Renal cortex interstitium (tissue), 11 donors: ENCODE measurements at regions not wholly inside any gene's neighbourhood (a gene's known extent, or its start where the extent isn't known, plus 50 kb on each side); places are given as distances from the start of the nearest gene placed in this dataset.

ENCODE experiments used
- DNase-seq, 11 donors: peaks; one replicate each; pipeline ENCODE4 v3.0.0-alpha.2; 2013; ENCODE audit warnings: low read depth in 9 of 11, low spot score in 4 of 11; ENCODE audit errors: extremely low read depth in 1 of 11

DNA sequence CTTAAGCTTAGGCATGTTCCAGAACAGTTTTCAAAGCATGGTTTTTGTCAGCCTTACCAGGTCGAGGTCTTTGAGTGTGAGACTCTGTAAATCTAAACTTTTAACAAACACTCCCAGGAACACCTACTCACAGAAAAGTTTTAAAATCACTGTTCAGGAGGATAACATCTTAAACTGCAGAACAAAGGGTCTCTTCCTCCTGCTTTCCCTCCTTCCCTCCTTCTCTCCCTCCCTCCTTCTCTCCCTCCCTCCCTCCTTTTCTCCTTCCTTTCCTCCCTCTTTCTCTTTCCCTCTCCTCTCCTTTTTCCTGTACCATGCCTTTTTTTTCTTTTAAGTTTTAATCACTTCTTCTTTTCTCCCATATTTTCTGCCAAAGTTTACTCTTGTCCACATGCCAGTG, 153.5 kb upstream of the MAF start:
- DNase-seq, result no peak

DNA sequence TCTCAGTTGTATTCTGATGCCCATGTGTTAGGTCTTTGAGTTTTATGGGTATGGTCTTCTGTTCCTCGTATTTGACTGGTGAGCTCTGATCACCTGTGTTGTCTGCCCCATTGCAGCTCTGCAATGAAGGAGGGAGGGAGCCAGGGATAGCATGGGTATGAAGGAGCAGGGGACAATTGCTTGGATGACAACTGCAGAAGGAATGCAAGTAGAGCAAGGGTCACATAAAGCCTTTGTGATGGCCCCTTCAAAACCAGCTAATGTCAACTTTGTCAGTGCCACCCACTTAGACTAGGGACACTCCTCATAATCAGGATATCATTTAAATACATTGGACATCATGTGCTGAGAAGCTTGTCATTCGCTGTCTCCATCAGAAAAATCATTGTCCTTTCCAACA, 152.7 kb upstream of the MAF start:
- no peak for DNase-seq

DNA sequence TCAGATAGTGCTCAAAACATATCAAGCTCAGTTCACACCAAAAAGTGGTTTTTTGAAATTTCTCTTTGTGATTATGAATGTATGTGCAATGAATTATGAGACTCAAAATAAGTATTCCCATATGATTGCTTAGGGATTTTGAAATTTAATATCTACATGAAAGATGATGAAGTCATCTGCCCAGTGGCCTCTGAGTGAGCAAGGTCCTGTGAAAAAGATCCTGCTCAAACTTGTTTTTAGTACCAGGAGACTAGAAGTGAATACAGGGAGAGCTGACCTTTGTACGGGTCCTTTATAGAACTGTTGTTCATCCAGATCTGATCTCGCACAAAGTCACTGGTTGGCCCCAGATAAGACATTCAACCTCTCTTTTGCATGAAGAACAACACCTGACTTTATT, 151.9 kb upstream of the MAF start:
- DNase-seq, result no peak

DNA sequence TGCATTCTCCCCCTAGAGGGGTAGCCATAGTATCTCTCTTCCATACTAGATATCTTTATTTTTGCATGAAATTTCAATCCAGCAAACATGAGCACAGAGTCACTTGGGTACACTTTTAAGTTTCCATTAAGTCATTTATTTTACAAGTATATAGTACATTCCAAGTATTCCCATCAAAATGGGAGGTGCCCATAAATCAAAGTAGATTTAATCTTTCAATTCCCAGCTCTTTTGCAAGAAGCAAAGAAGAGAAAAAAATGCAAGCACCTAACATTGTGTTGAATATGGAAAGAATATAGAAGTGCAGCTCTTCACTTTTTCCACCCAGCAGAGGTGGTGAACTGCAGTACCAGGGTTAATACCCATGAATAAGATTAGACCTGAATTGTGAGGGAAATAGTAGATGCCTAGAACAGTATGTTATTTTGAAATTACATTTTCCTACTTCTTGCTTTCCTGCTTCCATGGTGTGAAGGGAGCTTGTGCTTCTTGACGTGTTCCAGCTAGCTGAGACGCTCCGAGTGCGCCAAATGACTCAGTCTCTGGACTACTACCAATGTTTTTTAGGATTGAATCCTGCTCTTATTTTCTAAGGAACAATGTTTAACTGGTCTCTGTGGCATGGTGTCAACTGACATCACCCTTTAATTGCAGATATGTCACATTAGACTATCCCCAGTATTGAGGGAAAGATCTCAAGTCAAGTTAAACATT, 151.1 kb upstream of the MAF start:
- DNase-seq, result no peak

DNA sequence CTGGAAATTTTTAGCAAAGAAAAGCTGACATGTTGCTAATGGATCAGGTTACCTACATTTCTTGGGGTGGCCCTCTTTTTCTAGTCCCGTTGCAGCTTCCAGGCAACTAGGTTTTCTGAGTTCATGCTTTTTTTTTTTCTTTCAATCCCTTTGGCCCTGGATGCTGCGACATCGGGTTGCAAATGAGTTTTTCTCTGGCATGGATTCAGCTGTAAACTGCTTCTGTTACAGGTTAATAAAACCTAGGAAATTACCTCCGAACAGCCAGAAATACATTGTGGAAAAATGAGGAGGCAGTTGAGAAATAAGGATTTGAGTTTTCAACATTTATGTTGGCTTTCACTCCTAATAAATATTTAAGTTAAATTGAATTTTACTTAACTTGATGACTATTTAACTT, 149.8 kb upstream of the MAF start:
- DNase-seq, result no peak

DNA sequence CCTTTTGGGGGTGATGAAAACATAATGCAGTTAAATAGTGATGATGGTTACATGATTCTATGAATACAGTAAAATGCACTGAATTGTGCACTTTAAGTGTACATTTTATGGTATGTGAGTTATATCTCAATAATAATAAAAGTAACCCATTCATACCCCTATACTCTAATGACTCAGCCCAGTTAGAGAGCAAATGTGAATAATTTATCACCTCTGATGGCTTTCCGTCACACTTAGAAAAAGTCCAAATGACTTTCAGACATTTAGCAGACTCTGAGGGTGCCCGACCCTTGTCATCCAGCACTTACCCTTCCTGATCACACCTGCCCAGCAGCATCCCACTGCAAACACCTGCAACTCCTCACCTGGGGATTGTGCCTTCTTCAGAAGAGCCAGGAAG, 148.1 kb upstream of the MAF start:
- no peak for DNase-seq

DNA sequence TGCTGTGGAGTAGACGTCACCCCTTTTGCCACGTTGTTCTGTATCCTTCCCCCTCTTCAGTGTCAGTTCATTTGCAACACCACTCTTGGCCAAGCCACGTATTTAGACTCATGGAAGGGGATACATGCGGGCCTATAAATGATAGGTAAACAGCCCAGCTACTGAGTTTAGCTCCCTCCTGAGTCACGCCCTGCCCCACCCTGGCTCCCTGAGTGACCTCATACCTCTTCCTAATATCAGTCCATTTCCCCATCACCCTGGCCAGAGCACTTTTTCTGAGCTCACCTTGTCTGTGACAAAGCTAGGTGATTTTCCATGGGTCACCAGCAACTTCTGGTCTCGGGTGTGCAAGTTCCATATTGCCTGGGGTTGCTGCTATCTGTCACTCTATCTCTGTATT, 147.2 kb upstream of the MAF start:
- no peak for DNase-seq

DNA sequence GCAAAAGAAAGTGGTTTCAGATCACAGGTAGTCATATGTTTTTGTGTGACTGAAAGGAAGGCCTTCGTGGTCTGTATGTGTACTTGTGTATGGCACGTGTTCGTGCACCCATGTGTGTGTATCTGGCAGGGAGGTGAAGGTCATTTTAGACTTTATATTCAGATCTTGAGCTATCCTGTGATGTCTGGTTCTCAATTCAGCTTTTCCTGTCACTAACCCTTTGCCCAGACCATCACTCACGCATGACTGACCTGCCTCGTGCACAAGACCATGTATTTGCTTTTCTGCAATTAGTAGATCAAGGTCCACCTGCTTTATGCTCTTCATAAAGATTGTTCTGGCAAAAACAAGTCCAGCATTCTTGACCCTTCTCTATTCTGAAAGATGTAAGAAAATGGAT, 139.7 kb upstream of the MAF start:
- no peak for DNase-seq

DNA sequence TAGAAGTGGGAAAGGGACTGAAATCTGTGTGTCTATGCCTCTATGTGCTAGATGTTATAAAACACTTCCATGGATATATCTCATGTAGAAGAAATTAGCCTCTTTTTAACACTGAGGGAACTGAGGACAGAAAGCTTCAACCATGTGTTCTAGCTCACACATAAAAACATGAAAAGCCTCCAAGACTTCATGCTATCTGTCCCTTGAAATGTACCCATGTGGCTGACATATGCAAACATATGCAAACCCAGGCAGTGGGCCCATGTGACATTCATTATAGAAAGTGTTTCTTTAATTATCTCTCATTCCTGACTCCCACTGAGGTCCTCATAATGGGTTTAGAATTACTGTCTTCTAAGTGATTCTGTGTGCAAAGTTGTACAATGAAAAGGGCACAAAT, 134.7 kb upstream of the MAF start:
- DNase-seq, result no peak

DNA sequence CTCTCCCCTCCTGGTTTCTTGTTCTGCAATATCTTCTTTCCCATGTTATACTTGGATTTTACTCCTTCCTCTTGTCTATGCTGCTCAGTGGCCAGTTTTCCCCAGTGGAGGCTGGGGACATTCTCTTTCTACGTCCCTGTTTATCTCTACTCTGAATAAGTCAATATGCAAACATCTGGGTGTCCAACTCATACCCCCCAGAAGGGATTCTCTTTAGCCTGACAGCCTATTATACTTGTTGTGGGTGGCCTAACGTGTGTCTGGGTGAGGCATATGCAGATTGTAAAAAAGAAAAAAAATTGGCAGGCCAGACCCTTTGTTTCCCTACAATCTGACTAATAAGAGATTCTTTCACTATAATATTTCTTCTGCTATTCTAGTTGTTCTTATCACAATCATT, 134.2 kb upstream of the MAF start:
- no peak for DNase-seq

DNA sequence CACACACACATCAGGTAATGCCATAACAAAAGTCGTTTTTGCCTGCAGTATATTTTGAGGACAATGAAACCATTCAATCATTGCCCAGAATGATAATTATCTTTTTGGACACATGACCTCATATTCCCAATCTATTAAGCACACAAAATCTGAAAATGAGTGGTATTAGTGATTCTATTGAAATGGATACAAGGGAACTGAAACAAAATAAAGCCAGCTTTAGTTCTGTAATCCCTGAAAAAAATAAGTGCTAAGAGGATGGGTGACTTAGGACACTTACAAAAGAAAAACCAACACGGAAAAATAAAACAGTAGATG, 128.3 kb upstream of the MAF start:
- DNase-seq, result no peak

DNA sequence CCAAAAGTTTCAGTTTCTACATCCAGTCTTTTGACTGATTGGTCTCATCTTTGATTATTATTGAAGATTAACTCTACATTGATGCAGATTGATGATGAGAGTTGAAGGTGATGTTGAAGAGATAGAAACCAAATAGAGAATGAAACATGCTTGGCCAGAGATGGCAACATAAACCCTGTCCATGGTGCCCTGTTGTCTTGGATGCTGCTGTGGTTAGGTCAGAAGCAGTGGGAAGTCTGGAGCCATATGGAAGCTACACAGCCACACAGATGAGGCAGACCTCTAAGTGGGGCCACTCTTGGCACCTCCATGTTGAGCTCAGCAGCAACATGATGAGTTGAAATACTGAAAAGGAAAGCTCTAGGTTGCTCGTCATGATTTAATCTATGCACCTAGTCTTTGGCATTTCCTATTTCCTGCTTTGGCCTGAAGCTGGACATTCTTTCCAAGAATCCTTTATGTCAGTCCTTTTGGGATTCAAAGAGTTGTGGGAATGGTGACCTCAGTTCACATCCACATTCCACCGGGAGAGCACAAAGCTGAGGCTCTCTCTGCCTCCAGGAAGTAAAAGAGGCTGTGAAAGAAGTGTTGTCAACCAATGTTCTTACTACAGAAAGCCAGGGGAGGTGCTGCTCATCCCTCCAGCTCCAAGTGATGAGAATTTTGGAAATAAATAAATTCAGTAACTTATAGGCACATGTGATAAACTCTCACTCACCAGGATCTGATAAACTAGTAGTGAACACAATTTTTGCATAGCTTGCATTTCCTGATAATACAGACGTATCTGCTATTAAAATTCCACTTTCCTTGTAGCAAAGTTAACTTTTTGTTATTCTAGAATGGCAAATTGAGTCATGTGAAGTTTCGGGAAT, 127.7 kb upstream of the MAF start:
- no peak for DNase-seq

DNA sequence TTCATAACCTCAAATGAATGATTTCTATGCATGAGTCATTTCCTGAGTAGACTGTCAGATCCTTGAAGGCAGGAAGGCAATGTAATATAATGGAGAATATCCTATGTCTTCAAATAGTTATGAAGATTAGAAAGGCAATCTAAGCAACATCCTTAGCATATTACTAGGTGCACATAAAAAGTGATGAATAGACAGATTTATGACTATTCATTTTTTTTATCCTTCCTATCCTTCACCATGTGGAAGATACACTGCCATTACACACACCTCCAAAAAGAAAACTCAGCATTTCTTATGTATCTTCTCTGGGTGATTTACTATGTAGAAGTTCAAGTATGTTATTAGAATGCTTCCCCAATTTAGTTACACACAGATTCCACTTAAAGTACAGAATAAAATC, 126.4 kb upstream of the MAF start:
- no peak for DNase-seq

DNA sequence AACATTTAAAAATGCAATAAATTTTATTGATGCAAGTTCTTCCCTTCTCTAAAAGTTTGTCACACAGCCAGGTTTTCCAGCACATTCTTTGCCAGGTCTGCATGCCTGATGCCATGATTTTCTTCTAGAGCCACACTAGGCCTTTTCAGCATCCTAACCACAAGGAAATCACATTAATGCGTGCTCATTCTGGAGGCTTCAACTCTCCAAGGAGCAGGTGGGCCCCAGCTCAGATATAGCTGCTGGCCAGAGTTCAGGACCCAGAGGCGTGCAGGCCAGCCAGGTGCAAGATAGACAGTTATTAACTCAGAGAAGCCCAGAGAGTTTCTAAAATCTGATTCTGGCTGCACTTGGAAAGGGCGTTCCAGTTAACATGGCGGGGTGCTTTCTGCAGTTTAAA, 124.5 kb upstream of the MAF start:
- no peak for DNase-seq

DNA sequence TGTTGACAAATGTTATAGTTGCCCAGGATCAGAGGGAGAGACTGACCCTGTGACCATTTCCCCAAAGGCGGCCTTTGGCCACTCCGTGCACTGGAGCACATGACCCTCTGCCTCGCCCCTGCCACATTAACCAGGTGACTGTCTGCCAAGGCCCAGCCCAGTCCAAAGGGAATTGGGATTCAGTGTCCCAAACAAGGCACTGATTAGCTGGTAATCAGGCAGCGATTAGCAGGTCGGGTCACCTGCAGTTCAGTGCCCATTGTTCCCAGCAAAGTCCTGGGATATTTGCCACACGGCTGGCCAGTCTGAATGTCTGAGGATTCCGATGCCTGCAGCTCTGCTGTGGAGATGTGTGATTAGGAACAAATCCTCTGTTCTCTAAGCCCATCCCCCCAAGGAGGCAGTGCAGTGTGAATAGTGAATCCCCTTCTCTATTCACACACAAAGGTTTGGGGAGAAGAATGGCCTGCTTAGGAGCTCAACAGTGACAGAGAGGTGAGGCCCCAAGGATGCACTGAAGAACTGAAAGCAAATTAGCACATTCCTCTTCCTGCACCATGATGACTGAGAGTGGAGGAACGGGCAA, 123.1 kb upstream of the MAF start:
- no peak for DNase-seq

DNA sequence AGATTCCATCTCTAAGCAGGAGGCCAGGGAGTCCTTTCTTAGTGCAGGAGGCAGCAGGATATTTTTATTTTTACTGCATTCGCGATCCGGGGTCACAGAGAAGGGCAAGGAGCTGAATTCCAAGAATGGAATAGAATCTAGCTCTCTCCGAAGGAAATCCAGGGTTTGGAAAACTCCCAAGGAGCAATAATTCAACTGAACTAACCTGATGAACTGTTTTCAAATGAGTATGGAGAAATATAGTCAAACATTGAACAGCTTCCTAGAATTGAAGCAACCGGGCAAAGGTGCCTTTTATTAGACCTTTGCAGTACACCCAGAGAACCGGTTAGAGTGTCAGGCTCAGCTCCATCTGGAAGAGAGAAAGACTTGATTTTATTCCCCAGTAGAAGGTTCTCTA, 120.7 kb upstream of the MAF start:
- DNase-seq, result peak in 8 of 11 donors; percentile 25 to 74 (median 44)

DNA sequence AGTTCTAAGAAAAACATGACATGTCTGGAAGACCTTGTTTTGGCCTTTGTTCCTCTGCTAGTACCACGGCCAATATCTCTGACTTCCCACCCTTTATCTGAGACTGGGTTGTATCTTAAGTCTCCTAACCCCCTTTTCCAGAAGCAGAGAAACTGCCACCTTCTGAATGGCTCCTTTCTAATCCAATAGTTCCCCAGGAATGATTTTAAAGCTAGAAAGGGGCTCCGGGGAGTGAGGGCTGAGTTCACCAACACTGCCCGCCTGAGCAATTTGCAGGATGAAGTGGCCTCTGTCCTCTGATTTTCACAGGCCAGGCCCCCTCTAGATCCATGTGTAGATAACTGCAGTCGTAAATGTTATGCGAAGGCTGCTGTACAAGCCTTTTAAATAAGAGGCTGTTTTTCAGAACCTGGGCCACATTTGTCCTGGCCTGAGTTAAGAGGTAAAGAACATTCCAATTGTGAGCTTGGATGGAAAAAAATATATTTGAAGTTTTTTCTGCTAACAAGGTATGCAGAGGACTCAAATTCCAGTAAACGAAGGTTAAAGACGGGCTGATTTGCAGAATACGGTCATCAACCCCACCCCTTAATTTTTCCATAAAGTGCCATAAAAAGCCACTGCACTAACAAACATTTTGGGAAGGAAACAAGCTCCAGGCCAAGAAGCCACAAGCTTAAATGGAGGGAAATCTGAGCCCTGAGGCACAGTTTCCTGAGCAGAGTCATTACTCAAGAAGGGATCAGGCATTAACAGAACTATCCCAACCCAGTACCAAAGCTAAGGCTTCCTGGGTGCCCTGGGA, 117.0 kb upstream of the MAF start:
- DNase-seq, result no peak

DNA sequence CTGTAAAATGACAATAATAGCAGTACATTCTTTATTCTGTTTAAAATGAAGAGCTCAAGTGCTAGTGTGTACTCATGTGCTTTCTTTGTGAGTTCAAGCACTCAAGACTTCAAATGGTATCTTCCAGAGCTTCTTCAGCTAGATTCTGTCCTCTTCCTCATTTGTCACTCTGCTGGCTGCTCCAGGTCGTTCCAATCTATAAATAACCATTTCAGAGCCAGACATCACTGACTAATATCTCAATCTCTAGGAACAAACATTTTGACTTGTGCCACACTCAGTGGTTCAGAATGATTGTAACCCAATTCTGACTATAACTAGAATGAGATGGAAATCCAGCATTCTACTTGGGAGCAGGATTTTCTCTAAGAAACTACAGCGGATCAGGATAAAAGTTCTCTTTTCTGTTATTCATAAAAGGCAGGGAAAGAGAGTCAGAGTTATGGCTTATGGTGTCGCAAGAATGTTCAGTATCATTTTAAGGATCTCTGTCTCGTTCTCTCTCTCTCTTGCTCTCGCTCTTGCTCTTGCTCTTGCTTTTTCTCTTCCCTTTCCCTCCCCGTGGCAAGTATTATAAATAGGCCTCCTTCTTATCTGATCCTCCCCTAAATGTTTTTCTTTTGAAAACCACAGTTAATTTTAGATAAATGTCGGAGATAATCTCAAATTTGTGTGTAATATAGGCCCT, 116.3 kb upstream of the MAF start:
- DNase-seq, result no peak

DNA sequence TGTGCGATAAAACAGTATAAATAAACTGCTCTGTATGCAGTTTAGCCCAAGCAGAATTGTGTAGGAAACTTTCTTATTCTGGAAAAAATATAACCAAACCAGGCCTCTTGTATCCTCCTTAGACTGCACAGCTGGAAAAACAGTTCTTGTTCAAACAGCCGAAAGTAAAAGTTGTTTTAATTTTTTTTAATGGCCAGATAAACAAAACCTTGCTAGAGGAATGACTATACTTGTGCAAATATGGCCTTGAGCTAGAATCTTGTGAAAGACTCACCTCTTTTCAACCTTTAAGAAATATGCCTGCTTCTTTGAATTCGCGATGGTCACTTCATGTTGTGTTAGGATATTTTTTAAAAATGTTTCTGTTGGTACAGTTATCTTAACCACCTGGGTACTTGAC, 114.5 kb upstream of the MAF start:
- DNase-seq, result no peak
